T-helper 1 cell treated with Interleukin-12 subunit alpha and Interleukin-12 subunit beta and Interleukin-4 antibody, amounts not matched to agents 30 μg/mL and 1 μg/mL, for 36 hours (primary cell): ENCODE measurements at regions not wholly inside any gene's neighbourhood (a gene's known extent, or its start where the extent isn't known, plus 50 kb on each side); places are given as distances from the start of the nearest gene placed in this dataset.

Experiments used
- H3K27ac Mint-ChIP-seq: one replicate; pipeline ENCODE4 v1.8.0; 2021; ENCODE audit warnings: mild to moderate bottlenecking, mixed read lengths
- H3K27me3 Mint-ChIP-seq: one replicate; pipeline ENCODE4 v1.8.0; 2021; ENCODE audit warnings: low read depth, mixed read lengths
- H3K36me3 Mint-ChIP-seq: one replicate; pipeline ENCODE4 v1.8.0; 2021; ENCODE audit warnings: low read depth, mixed read lengths
- H3K4me1 Mint-ChIP-seq: one replicate; pipeline ENCODE4 v1.8.0; 2021; ENCODE audit warnings: low read depth, mixed read lengths
- H3K4me3 Mint-ChIP-seq: one replicate; pipeline ENCODE4 v1.8.0; 2021; ENCODE audit warnings: mild to moderate bottlenecking, moderate library complexity, mixed read lengths
- H3K9me3 Mint-ChIP-seq: one replicate; pipeline ENCODE4 v1.8.0; 2021; ENCODE audit warnings: mixed read lengths

- Mint-ChIP-seq H3K27ac (no peak overlapping the region), H3K4me1 (peaks cover 3% of the 10 kb centered on the region), H3K36me3 (no peaks in the 10 kb centered on the region), H3K9me3 (no peaks in the 10 kb centered on the region), H3K4me3 (no peak overlapping the region), H3K27me3 (peaks cover 9% of the 10 kb centered on the region)
Observed at GRCh38 chr15:60083318-60083717, 79.2 kb downstream of the FOXB1 start.

- H3K27ac Mint-ChIP-seq: no peak overlapping the region
- H3K9me3 Mint-ChIP-seq: no peaks in the 10 kb centered on the region
- no peak overlapping the region for H3K4me3 Mint-ChIP-seq
- H3K4me1 Mint-ChIP-seq: no peaks in the 10 kb centered on the region
- no peaks in the 10 kb centered on the region for H3K36me3 Mint-ChIP-seq
- peaks cover 22% of the 10 kb centered on the region for H3K27me3 Mint-ChIP-seq
Observed at GRCh38 chr15:60086681-60087429, 82.7 kb downstream of the FOXB1 start.

GRCh38 chr15:60087561-60087960 lies 83.5 kb downstream of the FOXB1 start:
- no peaks in the 10 kb centered on the region for H3K36me3 Mint-ChIP-seq
- H3K4me1 Mint-ChIP-seq: no peaks in the 10 kb centered on the region
- no peak overlapping the region for H3K27ac Mint-ChIP-seq
- H3K4me3 Mint-ChIP-seq: no peak overlapping the region
- H3K27me3 Mint-ChIP-seq: peaks cover 22% of the 10 kb centered on the region
- no peaks in the 10 kb centered on the region for H3K9me3 Mint-ChIP-seq

GRCh38 chr15:60090747-60091146 lies 86.6 kb downstream of the FOXB1 start:
- Mint-ChIP-seq H3K36me3 (no peaks in the 10 kb centered on the region), H3K9me3 (peaks cover 3% of the 10 kb centered on the region), H3K4me1 (no peaks in the 10 kb centered on the region), H3K27me3 (peaks cover 29% of the 10 kb centered on the region), H3K4me3 (no peak overlapping the region), H3K27ac (no peak overlapping the region)

GRCh38 chr15:60091157-60091556 lies 87.0 kb downstream of the FOXB1 start:
- Mint-ChIP-seq H3K36me3 (no peaks in the 10 kb centered on the region), H3K4me3 (no peak overlapping the region), H3K4me1 (no peaks in the 10 kb centered on the region), H3K27ac (no peak overlapping the region), H3K9me3 (peaks cover 3% of the 10 kb centered on the region), H3K27me3 (peaks cover 26% of the 10 kb centered on the region)

GRCh38 chr15:60091911-60092310 lies 87.8 kb downstream of the FOXB1 start:
- Mint-ChIP-seq H3K27ac (no peak overlapping the region), H3K4me1 (no peaks in the 10 kb centered on the region), H3K27me3 (peaks cover 24% of the 10 kb centered on the region), H3K36me3 (no peaks in the 10 kb centered on the region), H3K4me3 (no peak overlapping the region), H3K9me3 (peaks cover 6% of the 10 kb centered on the region)

GRCh38 chr15:60093273-60094067 lies 89.4 kb downstream of the FOXB1 start:
- Mint-ChIP-seq H3K36me3 (peaks cover 1% of the 10 kb centered on the region), H3K9me3 (peaks cover 6% of the 10 kb centered on the region), H3K4me3 (no peak overlapping the region), H3K27me3 (peaks cover 22% of the 10 kb centered on the region), H3K4me1 (no peaks in the 10 kb centered on the region), H3K27ac (no peak overlapping the region)

- Mint-ChIP-seq H3K4me1 (no peaks in the 10 kb centered on the region), H3K9me3 (peaks cover 6% of the 10 kb centered on the region), H3K27ac (no peak overlapping the region), H3K4me3 (no peak overlapping the region), H3K27me3 (peaks cover 16% of the 10 kb centered on the region), H3K36me3 (peaks cover 1% of the 10 kb centered on the region)
Observed at GRCh38 chr15:60095711-60096110, 91.6 kb downstream of the FOXB1 start.

GRCh38 chr15:60096157-60096556 lies 92.0 kb downstream of the FOXB1 start:
- Mint-ChIP-seq H3K4me3 (no peak overlapping the region), H3K4me1 (no peaks in the 10 kb centered on the region), H3K9me3 (peaks cover 6% of the 10 kb centered on the region), H3K36me3 (peaks cover 1% of the 10 kb centered on the region), H3K27me3 (peaks cover 15% of the 10 kb centered on the region), H3K27ac (no peak overlapping the region)

- H3K27me3 Mint-ChIP-seq: peaks cover 10% of the 10 kb centered on the region
- no peak overlapping the region for H3K4me3 Mint-ChIP-seq
- H3K9me3 Mint-ChIP-seq: peaks cover 9% of the 10 kb centered on the region
- no peak overlapping the region for H3K27ac Mint-ChIP-seq
- H3K36me3 Mint-ChIP-seq: peaks cover 1% of the 10 kb centered on the region
- no peaks in the 10 kb centered on the region for H3K4me1 Mint-ChIP-seq
Observed at GRCh38 chr15:60101416-60101815, 97.3 kb downstream of the FOXB1 start.

- H3K36me3 Mint-ChIP-seq: peaks cover 1% of the 10 kb centered on the region
- H3K27ac Mint-ChIP-seq: no peak overlapping the region
- peaks cover 13% of the 10 kb centered on the region for H3K27me3 Mint-ChIP-seq
- peaks cover 14% of the 10 kb centered on the region for H3K9me3 Mint-ChIP-seq
- no peaks in the 10 kb centered on the region for H3K4me1 Mint-ChIP-seq
- H3K4me3 Mint-ChIP-seq: no peak overlapping the region
Observed at GRCh38 chr15:60102748-60103147, 98.6 kb downstream of the FOXB1 start.

GRCh38 chr15:60110909-60111308 lies 106.8 kb downstream of the FOXB1 start:
- peaks cover 9% of the 10 kb centered on the region for H3K9me3 Mint-ChIP-seq
- H3K27me3 Mint-ChIP-seq: peaks cover 8% of the 10 kb centered on the region
- no peaks in the 10 kb centered on the region for H3K36me3 Mint-ChIP-seq
- H3K4me1 Mint-ChIP-seq: peaks cover 9% of the 10 kb centered on the region
- no peak overlapping the region for H3K27ac Mint-ChIP-seq
- no peak overlapping the region for H3K4me3 Mint-ChIP-seq

- Mint-ChIP-seq H3K4me3 (no peak overlapping the region), H3K9me3 (no peaks in the 10 kb centered on the region), H3K27ac (no peak overlapping the region), H3K36me3 (no peaks in the 10 kb centered on the region), H3K4me1 (peaks cover 21% of the 10 kb centered on the region), H3K27me3 (peaks cover 8% of the 10 kb centered on the region)
Observed at GRCh38 chr15:60115579-60116380, 111.7 kb downstream of the FOXB1 start.

GRCh38 chr15:60116456-60117089 lies 112.5 kb downstream of the FOXB1 start:
- Mint-ChIP-seq H3K27ac (no peak overlapping the region), H3K4me1 (peaks cover 29% of the 10 kb centered on the region), H3K4me3 (no peak overlapping the region), H3K9me3 (no peaks in the 10 kb centered on the region), H3K27me3 (peaks cover 8% of the 10 kb centered on the region), H3K36me3 (no peaks in the 10 kb centered on the region)
